Stimulated activated naive B cell treated with anti-CD40 and anti-IgM and Interleukin-4, amounts not matched to agents 10 μg/mL and 1 μg/mL and 100 μg/mL, for 72 hours (primary cell): ENCODE measurements at regions not wholly inside any gene's neighbourhood (a gene's known extent, or its start where the extent isn't known, plus 50 kb on each side); places are given as distances from the start of the nearest gene placed in this dataset.

Source experiments
- ATAC-seq, 2 donors: fragments of 150-1000 bp; cut with Tn5 transposase; replicated peaks; 2 replicates each; pipeline ENCODE4 v1.10.0; 2021; ENCODE audit warnings: moderate library complexity in 1 of 2
- DNase-seq: peaks from one replicate; pipeline ENCODE4 v3.0.0; 2021
- H3K27ac Mint-ChIP-seq: one replicate; pipeline ENCODE4 v1.8.0; 2022; ENCODE audit warnings: mild to moderate bottlenecking, mixed read lengths
- H3K27me3 Mint-ChIP-seq, 2 donors: one replicate each; pipeline ENCODE4 v1.8.0; 2022; ENCODE audit warnings: mixed read lengths in 2 of 2
- H3K36me3 Mint-ChIP-seq, 2 donors: one replicate each; pipeline ENCODE4 v1.8.0; 2022; ENCODE audit warnings: mixed read lengths in 2 of 2, mild to moderate bottlenecking in 1 of 2
- H3K4me1 Mint-ChIP-seq, 2 donors: one replicate each; pipeline ENCODE4 v1.8.0; 2022; ENCODE audit warnings: mixed read lengths in 2 of 2, mild to moderate bottlenecking in 1 of 2
- H3K4me3 Mint-ChIP-seq, 2 donors: one replicate each; pipeline ENCODE4 v1.8.0; 2022; ENCODE audit warnings: mild to moderate bottlenecking in 2 of 2, mixed read lengths in 2 of 2, moderate library complexity in 1 of 2
- H3K9me3 Mint-ChIP-seq, 2 donors: one replicate each; pipeline ENCODE4 v1.8.0; 2022; ENCODE audit warnings: mixed read lengths in 2 of 2, mild to moderate bottlenecking in 1 of 2

DNA sequence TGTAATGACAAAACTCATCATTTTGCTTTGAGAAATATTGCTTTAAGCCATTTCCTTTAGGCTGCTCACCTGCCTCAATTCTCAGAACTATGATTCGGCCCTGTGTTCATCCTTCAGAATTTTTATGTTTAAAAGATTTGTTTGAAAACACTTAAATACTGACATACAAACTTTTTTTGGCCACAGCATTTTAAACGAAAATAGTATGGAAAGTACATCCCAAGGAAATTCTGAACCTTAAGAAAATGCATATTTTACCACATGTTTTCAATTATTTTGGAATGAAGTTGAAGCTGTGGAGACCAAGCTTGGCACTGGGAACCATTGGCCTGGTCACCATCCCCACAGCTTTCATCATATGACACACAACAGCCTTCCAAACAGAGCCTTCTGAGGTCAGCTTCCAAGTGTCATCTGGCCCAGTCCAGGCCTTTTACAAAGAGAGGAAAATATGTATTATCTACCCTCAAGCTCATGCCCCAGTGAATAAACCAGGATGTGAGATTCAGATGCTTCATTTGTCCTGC, 83.3 kb downstream of the SOD2 start:
- Mint-ChIP-seq H3K27me3 (no peaks in the 10 kb centered on the region), H3K27ac (no peak overlapping the region), H3K4me3 (no peak overlapping the region), H3K9me3 (peaks cover 6 to 10% of the 10 kb centered on the region in 2 donors), H3K36me3 (peaks cover 0 to 4% of the 10 kb centered on the region in 2 donors), H3K4me1 (no peaks in the 10 kb centered on the region)
- ATAC-seq (no peak), DNase-seq (no peak)

GRCh38 chr6:159608961-159609651, 83.9 kb downstream of the SOD2 start:
- Mint-ChIP-seq H3K9me3 (peaks cover 3 to 7% of the 10 kb centered on the region in 2 donors), H3K36me3 (peaks cover 0 to 4% of the 10 kb centered on the region in 2 donors), H3K4me1 (no peaks in the 10 kb centered on the region), H3K27ac (no peak overlapping the region), H3K27me3 (no peaks in the 10 kb centered on the region), H3K4me3 (no peak overlapping the region)
- ATAC-seq (peak in 1 of 2 donors; percentile 72), DNase-seq (no peak)

GRCh38 chr6:159606786-159607185, 86.3 kb downstream of the SOD2 start:
- H3K4me1 Mint-ChIP-seq, result peaks cover 0 to 2% of the 10 kb centered on the region in 2 donors
- peaks cover 0 to 2% of the 10 kb centered on the region in 2 donors for H3K9me3 Mint-ChIP-seq
- H3K27me3 Mint-ChIP-seq, result peaks cover 8 to 11% of the 10 kb centered on the region in 2 donors
- H3K27ac Mint-ChIP-seq, result no peak overlapping the region
- H3K4me3 Mint-ChIP-seq, result no peak overlapping the region
- ATAC-seq (no peak), DNase-seq (no peak)
- no peaks in the 10 kb centered on the region for H3K36me3 Mint-ChIP-seq

GRCh38 chr6:159604443-159604956, 88.5 kb downstream of the SOD2 start:
- Mint-ChIP-seq H3K36me3 (no peaks in the 10 kb centered on the region), H3K4me3 (no peak overlapping the region), H3K27me3 (peaks cover 13 to 22% of the 10 kb centered on the region in 2 donors), H3K9me3 (peaks cover 0 to 2% of the 10 kb centered on the region in 2 donors), H3K27ac (no peak overlapping the region), H3K4me1 (peaks cover 0 to 5% of the 10 kb centered on the region in 2 donors)
- ATAC-seq (no peak), DNase-seq (no peak)

DNA sequence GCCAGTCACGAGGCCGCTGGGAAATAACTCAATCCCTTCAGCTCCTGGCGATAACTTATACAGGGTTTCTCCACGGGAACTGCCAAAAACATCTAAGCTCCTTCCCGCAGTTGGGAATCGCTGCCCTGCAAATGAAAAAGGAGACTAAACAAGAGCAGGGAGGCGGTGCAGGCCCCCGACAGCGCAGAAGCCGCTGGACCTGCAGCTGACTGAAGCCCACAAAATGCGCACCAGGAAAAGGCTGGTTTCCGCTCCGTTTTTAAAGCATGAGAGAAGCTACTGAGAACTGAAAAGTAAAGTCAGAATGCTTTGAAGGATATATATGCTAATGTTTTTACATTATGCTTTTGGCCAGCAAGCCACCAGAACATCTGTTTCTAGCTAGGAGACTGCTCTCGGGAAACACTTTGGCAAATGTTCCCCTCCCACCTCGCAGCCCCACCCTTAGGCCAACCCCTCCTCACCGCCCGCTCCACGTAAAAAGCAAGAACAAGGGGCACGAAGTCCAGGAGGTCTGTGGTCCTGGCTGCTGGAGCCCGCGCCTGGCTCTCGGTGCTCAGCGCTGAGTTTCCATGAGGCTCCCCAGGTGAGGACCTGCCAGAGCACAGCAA, 90.5 kb downstream of the SOD2 start:
- Mint-ChIP-seq H3K4me1 (peaks cover 0 to 5% of the 10 kb centered on the region in 2 donors), H3K9me3 (no peaks in the 10 kb centered on the region), H3K27me3 (peaks cover 13 to 22% of the 10 kb centered on the region in 2 donors), H3K36me3 (no peaks in the 10 kb centered on the region), H3K27ac (no peak overlapping the region), H3K4me3 (no peak overlapping the region)
- ATAC-seq (peak in 1 of 2 donors; percentile 4), DNase-seq (no peak)

DNA sequence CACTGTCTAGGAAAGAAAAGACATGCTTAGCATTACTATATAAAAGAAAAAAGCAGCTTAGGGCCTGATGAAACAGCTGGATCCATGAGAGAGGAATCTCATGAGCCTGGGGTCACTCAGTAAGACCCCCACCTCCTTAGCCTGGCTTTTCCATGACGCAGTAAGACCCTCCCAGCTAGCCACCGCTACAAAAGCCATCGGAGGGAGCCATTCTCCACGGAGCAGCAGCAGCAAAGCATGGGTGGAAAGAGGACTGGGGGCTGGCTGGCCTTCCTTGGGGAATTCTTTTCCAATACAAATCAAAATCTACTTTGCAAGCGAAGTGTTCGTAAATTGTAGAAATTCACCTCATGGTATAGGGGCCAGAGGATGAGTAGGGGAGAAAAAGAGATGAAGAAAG, 91.8 kb downstream of the SOD2 start:
- Mint-ChIP-seq H3K27ac (no peak overlapping the region), H3K4me1 (peaks cover 0 to 5% of the 10 kb centered on the region in 2 donors), H3K4me3 (no peak overlapping the region), H3K27me3 (peaks cover 13 to 22% of the 10 kb centered on the region in 2 donors), H3K9me3 (no peaks in the 10 kb centered on the region), H3K36me3 (no peaks in the 10 kb centered on the region)
- ATAC-seq (no peak), DNase-seq (no peak)

GRCh38 chr6:159595173-159595572, 97.9 kb downstream of the SOD2 start:
- Mint-ChIP-seq H3K27ac (no peak overlapping the region), H3K4me1 (peaks cover 0 to 6% of the 10 kb centered on the region in 2 donors), H3K36me3 (no peaks in the 10 kb centered on the region), H3K4me3 (no peak overlapping the region), H3K27me3 (no peaks in the 10 kb centered on the region), H3K9me3 (no peaks in the 10 kb centered on the region)
- DNase-seq, result no peak
- ATAC-seq, result no peak

GRCh38 chr6:159594750-159595117, 98.3 kb downstream of the SOD2 start:
- no peaks in the 10 kb centered on the region for H3K9me3 Mint-ChIP-seq
- ATAC-seq, result peak in 1 of 2 donors; percentile 31
- no peak overlapping the region for H3K27ac Mint-ChIP-seq
- DNase-seq, result no peak
- H3K36me3 Mint-ChIP-seq, result no peaks in the 10 kb centered on the region
- H3K4me3 Mint-ChIP-seq, result no peak overlapping the region
- no peaks in the 10 kb centered on the region for H3K27me3 Mint-ChIP-seq
- peaks cover 0 to 6% of the 10 kb centered on the region in 2 donors for H3K4me1 Mint-ChIP-seq

DNA sequence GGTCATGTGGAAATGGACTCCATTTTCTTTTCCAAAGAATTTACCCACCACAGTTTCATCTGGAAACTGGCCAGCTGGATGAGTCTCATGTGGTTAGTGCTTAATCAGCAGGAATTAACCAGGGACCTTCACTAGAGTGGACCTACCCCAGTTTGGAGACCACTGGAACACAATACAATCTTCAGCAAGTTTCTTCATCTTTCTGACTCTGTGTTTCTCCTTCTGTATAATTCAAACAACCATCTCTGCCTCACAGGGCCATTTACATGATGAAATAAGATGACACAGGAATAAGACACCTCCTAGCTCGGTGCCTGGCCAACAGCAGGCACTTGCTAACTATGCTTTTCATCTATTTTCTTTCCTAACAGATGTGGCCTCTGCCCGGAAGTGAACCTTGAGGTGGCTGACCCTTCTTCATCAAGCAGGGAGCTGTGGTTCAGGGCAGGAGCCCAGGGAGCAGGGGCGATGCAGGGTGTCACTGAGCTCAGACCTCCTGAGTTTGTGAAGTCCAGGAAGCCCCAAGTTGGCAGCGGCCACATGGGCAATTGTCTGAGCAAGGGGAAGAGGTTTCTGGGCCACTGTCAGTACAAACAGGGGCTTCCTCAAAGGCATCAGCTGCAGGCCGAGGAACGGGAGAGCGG, 98.8 kb downstream of the SOD2 start:
- DNase-seq (no peak), ATAC-seq (no peak)
- Mint-ChIP-seq H3K9me3 (no peaks in the 10 kb centered on the region), H3K27me3 (peaks cover 0 to 2% of the 10 kb centered on the region in 2 donors), H3K27ac (no peak overlapping the region), H3K36me3 (no peaks in the 10 kb centered on the region), H3K4me1 (peaks cover 0 to 6% of the 10 kb centered on the region in 2 donors), H3K4me3 (no peak overlapping the region)

GRCh38 chr6:159590835-159591234, 102.2 kb downstream of the SOD2 start:
- DNase-seq, result no peak
- Mint-ChIP-seq H3K4me1 (peaks cover 0 to 6% of the 10 kb centered on the region in 2 donors), H3K9me3 (peaks cover 0 to 2% of the 10 kb centered on the region in 2 donors), H3K27ac (no peak overlapping the region), H3K4me3 (no peak overlapping the region), H3K27me3 (peaks cover 0 to 14% of the 10 kb centered on the region in 2 donors), H3K36me3 (no peaks in the 10 kb centered on the region)
- ATAC-seq, result no peak

- H3K4me1 Mint-ChIP-seq, result no peaks in the 10 kb centered on the region
- H3K27ac Mint-ChIP-seq, result no peak overlapping the region
- H3K27me3 Mint-ChIP-seq, result peaks cover 0 to 18% of the 10 kb centered on the region in 2 donors
- DNase-seq (no peak), ATAC-seq (no peak)
- H3K4me3 Mint-ChIP-seq, result no peak overlapping the region
- no peaks in the 10 kb centered on the region for H3K36me3 Mint-ChIP-seq
- H3K9me3 Mint-ChIP-seq, result peaks cover 0 to 2% of the 10 kb centered on the region in 2 donors
Observed at GRCh38 chr6:159586684-159587083, 106.4 kb downstream of the SOD2 start.

- H3K36me3 Mint-ChIP-seq, result peaks cover 0 to 5% of the 10 kb centered on the region in 2 donors
- H3K9me3 Mint-ChIP-seq, result peaks cover 6 to 9% of the 10 kb centered on the region in 2 donors
- no peak overlapping the region for H3K27ac Mint-ChIP-seq
- no peak for DNase-seq
- peaks cover 0 to 2% of the 10 kb centered on the region in 2 donors for H3K4me1 Mint-ChIP-seq
- peaks cover 8 to 26% of the 10 kb centered on the region in 2 donors for H3K27me3 Mint-ChIP-seq
- ATAC-seq, result no peak
- no peak overlapping the region for H3K4me3 Mint-ChIP-seq
Observed at GRCh38 chr6:159582736-159583135, 110.3 kb downstream of the SOD2 start.

GRCh38 chr6:159578629-159579028, 114.4 kb downstream of the SOD2 start:
- DNase-seq, result no peak
- Mint-ChIP-seq H3K27ac (no peak overlapping the region), H3K4me1 (peaks cover 0 to 2% of the 10 kb centered on the region in 2 donors), H3K27me3 (peaks cover 26 to 38% of the 10 kb centered on the region in 2 donors), H3K36me3 (peaks cover 0 to 8% of the 10 kb centered on the region in 2 donors), H3K4me3 (no peak overlapping the region), H3K9me3 (peaks cover 4 to 9% of the 10 kb centered on the region in 2 donors)
- no peak for ATAC-seq

- peaks cover 26 to 42% of the 10 kb centered on the region in 2 donors for H3K27me3 Mint-ChIP-seq
- H3K4me3 Mint-ChIP-seq, result no peak overlapping the region
- H3K9me3 Mint-ChIP-seq, result peaks cover 4 to 9% of the 10 kb centered on the region in 2 donors
- DNase-seq (no peak), ATAC-seq (peak; percentile 23 to 52)
- H3K4me1 Mint-ChIP-seq, result peaks cover 0 to 2% of the 10 kb centered on the region in 2 donors
- peaks cover 0 to 8% of the 10 kb centered on the region in 2 donors for H3K36me3 Mint-ChIP-seq
- no peak overlapping the region for H3K27ac Mint-ChIP-seq
Observed at GRCh38 chr6:159577564-159577963, 115.5 kb downstream of the SOD2 start.
